SH-SY5Y (cell line): ENCODE measurements at regions not wholly inside any gene's neighbourhood (a gene's known extent, or its start where the extent isn't known, plus 50 kb on each side); places are given as distances from the start of the nearest gene placed in this dataset.

Source experiments
- GATA2 ChIP-seq: IDR thresholded peaks from 2 replicates; pipeline ENCODE4 v1.6.1; 2011; ENCODE audit warnings: mild to moderate bottlenecking, low read depth, low read length
- GATA3 ChIP-seq: IDR thresholded peaks from 2 replicates; pipeline ENCODE4 v1.6.1; 2011; ENCODE audit warnings: low read depth, mild to moderate bottlenecking, low read length, moderate library complexity

DNA sequence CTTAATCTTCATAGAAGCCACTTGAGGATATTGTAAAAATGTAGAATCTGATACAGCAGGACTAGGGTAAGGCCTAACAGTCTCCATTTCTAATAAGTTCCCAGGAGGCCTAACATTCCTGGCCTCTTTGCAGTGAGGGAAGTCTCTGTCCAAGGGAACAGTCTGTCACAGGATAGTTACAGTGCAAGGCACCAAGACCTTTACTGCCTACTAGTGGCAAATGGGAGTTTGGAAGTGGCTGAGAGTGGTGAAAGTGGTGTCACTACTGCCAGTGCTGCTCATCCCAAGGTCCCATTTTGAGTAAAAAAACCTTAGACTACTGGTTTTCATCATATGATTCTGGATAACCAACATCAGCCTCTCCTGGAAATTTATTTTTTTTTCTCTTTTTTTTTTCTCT, 619.5 kb upstream of the SEMA3D start:
- TF ChIP-seq GATA2: no peak
- TF ChIP-seq GATA3: no peak
